Uterus (tissue), 3 donors: ENCODE measurements at regions not wholly inside any gene's neighbourhood (a gene's known extent, or its start where the extent isn't known, plus 50 kb on each side); places are given as distances from the start of the nearest gene placed in this dataset.
"Not testable (repeated sequence)": the region's sequence is repeated elsewhere in the genome, so short reads cannot be mapped to it uniquely, and the experiment has no call there.

Experiments used
- DNase-seq, 2 donors: peaks; one replicate each; pipeline ENCODE4 v3.0.0-alpha.2; 2019 to 2020
- H3K27ac ChIP-seq, 2 donors: fragments of 200-600 bp; sonication (generic); 1 replicate in 1 of 2; 2 replicates in 1 of 2; pipeline ENCODE4 v1.5.1; 2016 to 2018
- H3K27me3 ChIP-seq, 2 donors: fragments of 200-600 bp; sonication (generic); one replicate each; pipeline ENCODE4 v1.5.1; 2018 to 2019; ENCODE audit warnings: control low read depth in 1 of 2
- H3K36me3 ChIP-seq, 2 donors: fragments of 200-600 bp; sonication (generic); one replicate each; pipeline ENCODE4 v1.5.1; 2019; ENCODE audit warnings: control low read depth in 1 of 2
- H3K4me1 ChIP-seq, 2 donors: fragments of 200-600 bp; sonication (generic); one replicate each; pipeline ENCODE4 v1.5.1; 2018 to 2019; ENCODE audit warnings: control low read depth in 1 of 2
- H3K4me3 ChIP-seq, 2 donors: fragments of 200-600 bp; sonication (generic); 1 replicate in 1 of 2; 2 replicates in 1 of 2; pipeline ENCODE4 v1.5.1; 2018 to 2019; ENCODE audit warnings: mild to moderate bottlenecking in 1 of 2
- H3K9me3 ChIP-seq, 2 donors: fragments of 200-600 bp; sonication (generic); one replicate each; pipeline ENCODE4 v1.5.1; 2019; ENCODE audit warnings: control low read depth in 1 of 2
- POLR2A ChIP-seq, 2 donors: fragments of 450-650 bp; IDR thresholded peaks; one replicate each; pipeline ENCODE4 v1.6.1; 2016; ENCODE audit warnings: antibody characterized with exemption in 2 of 2, mild to moderate bottlenecking in 1 of 2, moderate library complexity in 1 of 2
- intact Hi-C: fragments of 100-400 bp; cut with DNase I; formaldehyde crosslinking; loops from one replicate; pipeline ENCODE4 v1.15.1; 2023; ENCODE audit warnings: low total_unique reads
- TF ChIP-seq, protein P1 (sequence below), 4 experiments: fragments of 200-600 bp in 2 of 4; fragments of 450-650 bp in 2 of 4; sonication (generic) in 2 of 4; IDR thresholded peaks; one replicate each; pipeline ENCODE4 v1.5.1; 2016 to 2019; ENCODE audit warnings: antibody characterized with exemption in 4 of 4, mild to moderate bottlenecking in 2 of 4, moderate library complexity in 1 of 4
- donor health status: DM: yes; HTN: yes; CAD: no.

- H3K36me3 ChIP-seq: no peaks in the 10 kb centered on the region
These were observed 141.9 kb downstream of the TSEN15 start for GRCh38 chr1:184193451-184193850.

GRCh38 chr1:184194236-184194635, 142.7 kb downstream of the TSEN15 start:
- H3K9me3 ChIP-seq: no peaks in the 10 kb centered on the region
- H3K27me3 ChIP-seq: no peaks in the 10 kb centered on the region
- no peaks in the 10 kb centered on the region for H3K4me1 ChIP-seq
- TF ChIP-seq, protein P1, sequence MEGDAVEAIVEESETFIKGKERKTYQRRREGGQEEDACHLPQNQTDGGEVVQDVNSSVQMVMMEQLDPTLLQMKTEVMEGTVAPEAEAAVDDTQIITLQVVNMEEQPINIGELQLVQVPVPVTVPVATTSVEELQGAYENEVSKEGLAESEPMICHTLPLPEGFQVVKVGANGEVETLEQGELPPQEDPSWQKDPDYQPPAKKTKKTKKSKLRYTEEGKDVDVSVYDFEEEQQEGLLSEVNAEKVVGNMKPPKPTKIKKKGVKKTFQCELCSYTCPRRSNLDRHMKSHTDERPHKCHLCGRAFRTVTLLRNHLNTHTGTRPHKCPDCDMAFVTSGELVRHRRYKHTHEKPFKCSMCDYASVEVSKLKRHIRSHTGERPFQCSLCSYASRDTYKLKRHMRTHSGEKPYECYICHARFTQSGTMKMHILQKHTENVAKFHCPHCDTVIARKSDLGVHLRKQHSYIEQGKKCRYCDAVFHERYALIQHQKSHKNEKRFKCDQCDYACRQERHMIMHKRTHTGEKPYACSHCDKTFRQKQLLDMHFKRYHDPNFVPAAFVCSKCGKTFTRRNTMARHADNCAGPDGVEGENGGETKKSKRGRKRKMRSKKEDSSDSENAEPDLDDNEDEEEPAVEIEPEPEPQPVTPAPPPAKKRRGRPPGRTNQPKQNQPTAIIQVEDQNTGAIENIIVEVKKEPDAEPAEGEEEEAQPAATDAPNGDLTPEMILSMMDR (IDR thresholded peaks at IDR 0.05): no peak
- no peak for TF ChIP-seq POLR2A (IDR thresholded peaks at IDR 0.05)
- H3K27ac ChIP-seq: no peak overlapping the region
- intact Hi-C loops: no loop called here
- DNase-seq: no peak
- H3K4me3 ChIP-seq: no peak overlapping the region
- H3K36me3 ChIP-seq: no peaks in the 10 kb centered on the region

More at GRCh38 chr1:184193451-184193850, 141.9 kb downstream of the TSEN15 start:
- no peaks in the 10 kb centered on the region for H3K27me3 ChIP-seq
- H3K4me1 ChIP-seq: no peaks in the 10 kb centered on the region
- TF ChIP-seq POLR2A (IDR thresholded peaks at IDR 0.05): no peak
- TF ChIP-seq, protein P1 (IDR thresholded peaks at IDR 0.05): no peak
- intact Hi-C loops: no loop called here
- no peak overlapping the region for H3K4me3 ChIP-seq
- no peak overlapping the region for H3K27ac ChIP-seq
- no peak for DNase-seq
- no peaks in the 10 kb centered on the region for H3K9me3 ChIP-seq

GRCh38 chr1:184195722-184196121, 144.2 kb downstream of the TSEN15 start:
- H3K36me3 ChIP-seq, intact Hi-C loops, H3K9me3 ChIP-seq, H3K27me3 ChIP-seq, H3K4me3 ChIP-seq, H3K27ac ChIP-seq, DNase-seq, H3K4me1 ChIP-seq: not testable (repeated sequence)

DNA sequence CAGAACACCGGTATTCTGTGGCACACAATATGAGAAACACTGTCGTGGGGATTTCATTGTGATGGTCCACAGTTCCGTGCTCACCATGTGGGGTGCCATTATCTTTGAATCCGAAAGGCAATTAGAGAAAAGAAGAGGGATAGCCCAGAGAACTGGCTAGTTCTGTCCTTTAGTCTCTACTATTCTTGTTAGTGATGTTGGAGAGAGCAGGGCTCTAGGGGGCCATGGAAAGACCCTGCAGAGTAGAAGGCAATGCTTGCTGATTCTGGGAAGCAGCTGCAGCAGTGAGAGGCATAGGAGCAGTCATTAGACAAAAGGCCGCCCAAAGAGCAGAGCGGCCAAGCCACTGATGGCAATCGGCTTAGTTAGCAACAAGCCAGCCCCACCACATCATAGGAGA, 146.3 kb downstream of the TSEN15 start:
- DNase-seq: no peak

DNA sequence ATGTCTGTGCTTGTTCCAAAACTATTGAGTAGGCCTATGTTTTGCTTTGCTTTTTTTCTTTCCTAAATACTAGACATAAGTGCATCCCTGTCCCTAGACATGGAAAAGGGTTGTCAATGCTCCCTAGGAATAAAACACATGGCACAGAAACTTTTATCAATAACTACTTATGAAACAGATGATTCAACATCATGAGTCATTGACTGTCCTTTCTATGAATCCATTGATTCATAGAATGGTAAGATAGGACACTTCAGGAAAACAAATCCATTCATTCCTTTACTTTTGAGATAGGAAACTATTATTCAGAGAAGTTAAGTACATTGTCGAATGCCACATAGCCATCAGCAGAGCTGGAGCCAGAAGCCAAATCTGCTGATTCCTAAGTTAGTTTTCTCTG, 147.5 kb downstream of the TSEN15 start:
- no peaks in the 10 kb centered on the region for H3K27me3 ChIP-seq
- no peaks in the 10 kb centered on the region for H3K4me1 ChIP-seq
- no peak overlapping the region for H3K27ac ChIP-seq
- no peak for DNase-seq
- no peak overlapping the region for H3K4me3 ChIP-seq
- intact Hi-C loops: no loop called here
- H3K9me3 ChIP-seq: no peaks in the 10 kb centered on the region
- H3K36me3 ChIP-seq: no peaks in the 10 kb centered on the region
- TF ChIP-seq, protein P1 (IDR thresholded peaks at IDR 0.05): no peak

More for the DNA sequence above, 146.3 kb downstream of the TSEN15 start:
- Histone ChIP-seq H3K9me3 (no peaks in the 10 kb centered on the region), H3K27ac (no peak overlapping the region), H3K4me1 (no peaks in the 10 kb centered on the region), H3K36me3 (no peaks in the 10 kb centered on the region), H3K27me3 (no peaks in the 10 kb centered on the region), H3K4me3 (no peak overlapping the region)
- intact Hi-C loops: no loop called here
- no peak for TF ChIP-seq POLR2A (IDR thresholded peaks at IDR 0.05)
- TF ChIP-seq, protein P1 (IDR thresholded peaks at IDR 0.05): no peak

DNA sequence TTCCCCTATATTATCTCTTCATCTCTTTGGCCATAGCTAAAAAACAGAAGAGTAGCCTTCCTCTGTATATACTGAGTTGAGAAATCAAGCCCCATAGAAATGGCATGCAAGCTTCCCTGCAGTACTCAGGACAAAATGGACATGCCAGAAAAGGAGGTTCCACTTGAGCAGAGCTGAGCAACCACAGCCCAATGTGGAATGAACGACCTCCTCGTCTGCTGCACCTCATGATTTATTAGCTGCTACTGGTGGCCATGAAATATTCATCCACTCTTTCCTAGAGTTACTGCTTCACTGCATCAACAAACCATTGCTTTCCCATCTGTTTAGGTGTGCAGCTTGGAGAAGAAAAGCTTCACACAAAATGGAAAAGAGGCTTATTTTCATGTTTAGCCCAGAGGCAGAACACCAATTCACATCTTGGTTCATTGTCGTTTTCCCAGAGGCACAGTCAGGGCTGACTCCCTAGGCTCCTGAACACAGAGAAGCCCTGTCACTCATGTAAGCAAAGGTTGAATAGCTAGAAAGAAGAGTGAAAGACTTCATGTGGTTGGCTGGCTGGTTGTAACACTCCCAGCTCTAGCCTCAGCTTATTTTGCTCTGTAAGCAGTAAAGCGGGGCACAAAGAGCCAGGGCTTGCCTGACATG, 148.0 kb downstream of the TSEN15 start:
- DNase-seq: no peak
- no peak overlapping the region for H3K4me3 ChIP-seq
- H3K27me3 ChIP-seq: no peaks in the 10 kb centered on the region
- H3K4me1 ChIP-seq: no peaks in the 10 kb centered on the region
- no peak overlapping the region for H3K27ac ChIP-seq
- no peaks in the 10 kb centered on the region for H3K9me3 ChIP-seq
- TF ChIP-seq POLR2A (IDR thresholded peaks at IDR 0.05): no peak
- TF ChIP-seq, protein P1 (IDR thresholded peaks at IDR 0.05): no peak
- no peaks in the 10 kb centered on the region for H3K36me3 ChIP-seq
- intact Hi-C loops: no loop called here
